ENCODE measurements at regions not wholly inside any gene's neighbourhood (a gene's known extent, or its start where the extent isn't known, plus 50 kb on each side); places are given as distances from the start of the nearest gene placed in this dataset.
"Not testable (repeated sequence)": the region's sequence is repeated elsewhere in the genome, so short reads cannot be mapped to it uniquely, and the experiment has no call there.

DNA sequence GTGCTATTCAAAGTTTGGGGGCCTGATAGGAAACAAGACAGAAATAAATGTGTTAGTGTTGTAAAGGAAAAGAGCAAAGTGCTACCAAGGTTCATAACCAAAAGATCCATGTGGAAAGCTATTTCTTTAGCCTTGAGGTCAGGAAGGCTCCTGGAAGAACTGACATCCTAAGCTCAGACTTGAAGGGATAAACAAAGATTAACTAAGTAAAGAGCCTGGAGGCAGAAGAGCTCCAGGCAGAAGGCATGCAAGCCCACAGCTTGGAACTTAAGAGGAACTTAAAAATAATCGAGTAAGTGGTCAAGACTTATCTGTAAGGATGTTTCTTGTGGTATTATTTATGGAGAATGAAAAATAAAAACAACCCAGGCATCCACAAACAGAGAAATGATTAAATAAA, 245.0 kb upstream of the MGAT5 start:
- no peak for DNase-seq
- no peak overlapping the region for H3K4me3 Mint-ChIP-seq
- H3K4me1 Mint-ChIP-seq, result peaks cover 4% of the 10 kb centered on the region

DNA sequence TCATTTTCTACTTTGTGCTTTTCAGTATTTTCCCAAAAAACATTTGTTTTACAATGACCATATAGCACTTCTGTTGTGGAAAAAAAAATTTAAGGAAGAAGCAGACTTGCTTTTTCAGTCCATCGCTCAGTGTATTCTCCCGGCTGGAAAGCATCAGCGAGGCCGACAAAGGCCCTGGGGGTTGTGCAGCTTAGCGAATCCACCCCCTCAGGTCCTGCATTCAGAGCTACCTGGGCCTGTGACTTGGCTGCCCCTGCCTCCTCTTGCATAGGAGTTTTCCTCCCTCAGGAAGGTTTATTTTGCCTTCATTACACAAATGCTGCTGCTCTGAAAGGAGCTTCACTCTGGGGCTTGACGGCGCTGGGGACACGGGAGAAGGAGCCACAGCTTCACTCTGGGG, 244.4 kb upstream of the MGAT5 start:
- Mint-ChIP-seq H3K4me3 (no peak overlapping the region), H3K36me3 (ENCODE audit: low read depth) (no peaks in the 10 kb centered on the region), H3K27ac (no peak overlapping the region), H3K4me1 (peaks cover 4% of the 10 kb centered on the region), H3K27me3 (ENCODE audit: low read depth, poor library complexity) (no peaks in the 10 kb centered on the region), H3K9me3 (no peaks in the 10 kb centered on the region)
- no peak for DNase-seq
- TF ChIP-seq, protein P1, sequence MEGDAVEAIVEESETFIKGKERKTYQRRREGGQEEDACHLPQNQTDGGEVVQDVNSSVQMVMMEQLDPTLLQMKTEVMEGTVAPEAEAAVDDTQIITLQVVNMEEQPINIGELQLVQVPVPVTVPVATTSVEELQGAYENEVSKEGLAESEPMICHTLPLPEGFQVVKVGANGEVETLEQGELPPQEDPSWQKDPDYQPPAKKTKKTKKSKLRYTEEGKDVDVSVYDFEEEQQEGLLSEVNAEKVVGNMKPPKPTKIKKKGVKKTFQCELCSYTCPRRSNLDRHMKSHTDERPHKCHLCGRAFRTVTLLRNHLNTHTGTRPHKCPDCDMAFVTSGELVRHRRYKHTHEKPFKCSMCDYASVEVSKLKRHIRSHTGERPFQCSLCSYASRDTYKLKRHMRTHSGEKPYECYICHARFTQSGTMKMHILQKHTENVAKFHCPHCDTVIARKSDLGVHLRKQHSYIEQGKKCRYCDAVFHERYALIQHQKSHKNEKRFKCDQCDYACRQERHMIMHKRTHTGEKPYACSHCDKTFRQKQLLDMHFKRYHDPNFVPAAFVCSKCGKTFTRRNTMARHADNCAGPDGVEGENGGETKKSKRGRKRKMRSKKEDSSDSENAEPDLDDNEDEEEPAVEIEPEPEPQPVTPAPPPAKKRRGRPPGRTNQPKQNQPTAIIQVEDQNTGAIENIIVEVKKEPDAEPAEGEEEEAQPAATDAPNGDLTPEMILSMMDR (IDR thresholded peaks at IDR 0.05), result no peak

More for the DNA sequence above, 245.0 kb upstream of the MGAT5 start:
- Mint-ChIP-seq H3K36me3 (ENCODE audit: low read depth) (no peaks in the 10 kb centered on the region), H3K27ac (no peak overlapping the region), H3K27me3 (ENCODE audit: low read depth, poor library complexity) (no peaks in the 10 kb centered on the region), H3K9me3 (no peaks in the 10 kb centered on the region)
- TF ChIP-seq, protein P1 (IDR thresholded peaks at IDR 0.05), result no peak

DNA sequence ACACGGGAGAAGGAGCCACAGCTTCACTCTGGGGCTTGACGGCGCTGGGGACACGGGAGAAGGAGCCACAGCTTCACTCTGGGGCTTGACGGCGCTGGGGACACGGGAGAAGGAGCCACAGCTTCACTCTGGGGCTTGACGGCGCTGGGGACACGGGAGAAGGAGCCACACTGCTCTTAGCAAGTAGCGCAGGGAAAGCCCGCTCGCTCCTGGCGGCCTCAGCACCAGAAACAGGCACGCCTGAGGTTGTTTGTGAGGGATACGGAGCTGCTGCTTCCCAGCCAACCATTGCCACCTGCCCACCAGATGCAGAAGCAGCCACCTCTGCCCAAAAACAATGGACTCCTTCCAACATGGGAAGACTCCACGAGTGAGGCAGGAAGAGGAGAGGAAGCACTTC, 244.0 kb upstream of the MGAT5 start:
- H3K36me3 Mint-ChIP-seq (ENCODE audit: low read depth); H3K9me3 Mint-ChIP-seq; H3K4me1 Mint-ChIP-seq; DNase-seq; H3K27ac Mint-ChIP-seq; H3K27me3 Mint-ChIP-seq (ENCODE audit: low read depth, poor library complexity); H3K4me3 Mint-ChIP-seq: not testable (repeated sequence)

DNA sequence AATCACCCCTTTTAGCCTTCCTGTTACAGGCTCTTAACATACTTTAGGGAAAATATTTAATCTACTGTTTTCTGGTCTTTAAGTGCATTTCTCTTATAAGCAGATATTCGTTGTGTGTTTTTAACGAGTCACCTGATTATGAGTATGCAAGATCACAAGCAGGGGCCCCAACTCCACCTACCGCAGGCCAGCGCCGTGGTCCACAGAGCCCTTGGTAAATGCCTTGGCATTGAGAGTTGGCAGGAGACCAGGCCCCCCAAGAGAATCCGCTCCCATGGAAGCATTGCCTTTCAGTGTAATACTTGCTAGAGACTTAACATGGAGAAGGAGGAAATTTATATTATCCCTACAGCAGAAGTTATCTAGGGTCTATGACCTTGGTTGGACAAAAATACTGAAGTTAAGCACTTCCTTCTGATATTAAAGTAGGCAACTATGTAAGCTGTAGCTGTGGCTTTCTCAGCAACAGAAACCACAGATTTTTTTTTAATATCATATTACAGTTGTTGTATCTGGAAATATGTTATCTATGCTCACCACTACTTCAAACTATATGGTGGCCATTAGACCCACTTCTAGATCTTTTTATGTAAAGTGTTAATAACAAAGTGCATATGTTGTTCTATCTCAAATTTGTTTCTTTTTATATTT, 241.8 kb upstream of the MGAT5 start:
- Mint-ChIP-seq H3K4me1 (peaks cover 4% of the 10 kb centered on the region), H3K27ac (no peak overlapping the region), H3K36me3 (ENCODE audit: low read depth) (no peaks in the 10 kb centered on the region), H3K4me3 (no peak overlapping the region), H3K27me3 (ENCODE audit: low read depth, poor library complexity) (no peaks in the 10 kb centered on the region), H3K9me3 (no peaks in the 10 kb centered on the region)
- no peak for DNase-seq
- TF ChIP-seq, protein P1 (IDR thresholded peaks at IDR 0.05), result no peak

DNA sequence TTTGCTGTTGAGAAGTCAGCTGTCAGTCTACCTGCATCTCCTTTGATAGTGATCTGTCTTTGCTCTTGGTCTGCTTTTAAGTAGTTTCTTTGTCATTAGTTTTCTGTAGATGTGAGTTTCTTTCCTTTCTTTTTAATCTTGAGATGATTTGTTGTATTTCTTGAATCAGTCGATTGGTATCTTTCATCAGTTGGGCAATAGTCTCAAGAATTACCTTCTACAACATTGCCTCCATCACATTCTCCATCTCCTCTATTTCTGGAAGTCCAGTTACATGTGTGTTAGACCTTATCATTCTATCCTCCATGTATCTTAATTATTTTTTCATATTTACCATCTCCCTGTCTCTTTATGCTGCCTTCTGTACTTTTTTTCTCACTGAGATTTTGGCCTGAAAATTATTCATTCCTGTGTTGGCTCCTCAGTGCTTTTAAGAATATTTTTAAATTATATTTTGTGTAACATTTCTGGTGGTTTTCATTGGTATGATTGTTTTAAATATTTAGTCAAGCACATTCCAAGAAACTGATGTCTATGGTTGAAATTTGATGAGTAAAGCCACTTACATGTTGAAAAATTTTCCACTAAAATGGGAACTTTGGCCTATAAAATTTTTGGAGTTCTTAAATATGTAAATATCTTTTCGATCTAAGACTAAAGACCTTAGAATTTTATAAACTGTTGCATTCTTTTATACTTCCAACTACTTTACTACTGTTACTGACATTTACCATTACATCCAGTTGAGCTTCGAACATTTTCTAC, 239.5 kb upstream of the MGAT5 start:
- peaks cover 20% of the 10 kb centered on the region for H3K4me1 Mint-ChIP-seq
- H3K27ac Mint-ChIP-seq, result no peak overlapping the region
- H3K27me3 Mint-ChIP-seq (ENCODE audit: low read depth, poor library complexity), result no peaks in the 10 kb centered on the region
- DNase-seq, result no peak
- H3K4me3 Mint-ChIP-seq, result no peak overlapping the region
- no peaks in the 10 kb centered on the region for H3K9me3 Mint-ChIP-seq
- TF ChIP-seq, protein P1 (IDR thresholded peaks at IDR 0.05), result no peak
- no peaks in the 10 kb centered on the region for H3K36me3 Mint-ChIP-seq (ENCODE audit: low read depth)

DNA sequence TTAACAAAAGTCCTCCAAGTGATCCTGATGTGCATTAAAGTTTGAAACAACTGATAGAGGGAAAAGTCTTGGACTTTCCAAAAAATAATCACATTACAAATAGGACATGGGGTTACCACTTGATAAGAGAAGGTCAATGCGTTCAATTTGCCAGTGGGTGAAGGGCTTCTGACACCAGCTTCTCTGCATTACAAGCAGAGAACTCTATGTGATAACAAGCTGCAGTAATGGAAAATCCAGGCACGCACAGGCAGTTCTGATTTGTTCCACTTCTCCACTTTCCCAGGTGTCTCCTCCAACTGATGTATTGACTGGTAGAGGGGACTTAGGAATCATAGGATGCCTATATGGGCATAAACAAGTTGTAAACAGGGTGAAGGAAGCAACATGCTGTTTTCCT, 234.0 kb upstream of the MGAT5 start:
- Mint-ChIP-seq H3K27ac (no peak overlapping the region), H3K36me3 (ENCODE audit: low read depth) (no peaks in the 10 kb centered on the region), H3K9me3 (no peaks in the 10 kb centered on the region), H3K27me3 (ENCODE audit: low read depth, poor library complexity) (no peaks in the 10 kb centered on the region), H3K4me3 (no peak overlapping the region), H3K4me1 (peaks cover 40% of the 10 kb centered on the region)
- TF ChIP-seq, protein P1 (IDR thresholded peaks at IDR 0.05), result no peak
- no peak for DNase-seq
